ENCODE measurements at regions not wholly inside any gene's neighbourhood (a gene's known extent, or its start where the extent isn't known, plus 50 kb on each side); places are given as distances from the start of the nearest gene placed in this dataset.

DNA sequence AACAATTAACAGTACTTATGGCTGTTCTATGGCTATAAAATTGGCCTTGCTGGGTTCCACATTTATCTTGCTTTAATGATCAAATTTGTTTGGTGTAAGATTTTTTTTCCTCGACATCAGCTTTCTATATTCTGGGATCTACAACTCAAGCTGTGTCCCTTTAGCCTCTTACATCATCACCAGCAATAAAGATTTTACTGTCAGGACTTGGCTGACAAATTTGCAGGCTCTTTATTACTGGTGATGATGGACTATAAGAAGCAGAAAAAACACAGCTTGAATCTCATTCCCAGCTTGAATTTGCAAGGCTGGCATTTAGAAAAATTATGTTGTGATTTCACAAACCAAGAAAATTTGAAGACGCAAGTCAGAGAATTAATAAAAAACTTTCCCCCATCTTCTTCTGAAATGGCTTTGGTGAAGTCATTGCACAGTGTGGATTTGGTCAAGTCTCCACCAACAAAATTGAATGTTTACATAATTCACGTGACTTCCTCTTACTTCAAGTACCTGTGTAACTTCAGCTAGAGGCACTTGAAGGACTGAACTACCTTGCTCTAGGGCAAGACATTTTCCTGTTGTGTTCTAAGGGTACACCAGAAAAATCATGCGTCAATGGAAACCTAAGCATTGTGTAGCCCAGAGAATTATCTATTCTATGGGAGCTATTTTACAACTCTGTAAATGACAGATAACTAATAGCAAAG lies 175.0 kb downstream of the CBLN4 start:
- Histone ChIP-seq H3K27ac (ENCODE audit: insufficient read depth, low read length) (no peak overlapping the region), H3K4me1 (ENCODE audit: control insufficient read depth, extremely low read depth, insufficient read depth, low read length) (no peaks in the 10 kb centered on the region), H3K4me2 (ENCODE audit: extremely low read depth, insufficient read depth, low read length) (no peak overlapping the region), H3K4me3 (replicated peaks in 1 of 4; ENCODE audit: control extremely low read depth in 1 of 4, insufficient read depth in 1 of 4, low read depth in 3 of 4, low read length in 4 of 4) (no peak overlapping the region), H3K27me3 (ENCODE audit: control insufficient read depth, insufficient read depth, low read length) (no peaks in the 10 kb centered on the region), H3K36me3 (ENCODE audit: control insufficient read depth, insufficient read depth, low read length) (no peaks in the 10 kb centered on the region), H3K79me2 (ENCODE audit: control insufficient read depth, insufficient read depth, low read length) (no peaks in the 10 kb centered on the region), H3K9ac (ENCODE audit: insufficient read depth, low read length) (no peak overlapping the region), H2AFZ (ENCODE audit: low read length) (no peak overlapping the region), H3K9me3 (ENCODE audit: control insufficient read depth, insufficient read depth, low read depth, low read length) (no peaks in the 10 kb centered on the region), H4K20me1 (ENCODE audit: control insufficient read depth, extremely low read depth, insufficient read depth, low read length) (no peaks in the 10 kb centered on the region)
- TF ChIP-seq EZH2 (IDR thresholded peaks at IDR 0.05; ENCODE audit: low read length, missing control alignments), result no peak
- TF ChIP-seq, protein P1, sequence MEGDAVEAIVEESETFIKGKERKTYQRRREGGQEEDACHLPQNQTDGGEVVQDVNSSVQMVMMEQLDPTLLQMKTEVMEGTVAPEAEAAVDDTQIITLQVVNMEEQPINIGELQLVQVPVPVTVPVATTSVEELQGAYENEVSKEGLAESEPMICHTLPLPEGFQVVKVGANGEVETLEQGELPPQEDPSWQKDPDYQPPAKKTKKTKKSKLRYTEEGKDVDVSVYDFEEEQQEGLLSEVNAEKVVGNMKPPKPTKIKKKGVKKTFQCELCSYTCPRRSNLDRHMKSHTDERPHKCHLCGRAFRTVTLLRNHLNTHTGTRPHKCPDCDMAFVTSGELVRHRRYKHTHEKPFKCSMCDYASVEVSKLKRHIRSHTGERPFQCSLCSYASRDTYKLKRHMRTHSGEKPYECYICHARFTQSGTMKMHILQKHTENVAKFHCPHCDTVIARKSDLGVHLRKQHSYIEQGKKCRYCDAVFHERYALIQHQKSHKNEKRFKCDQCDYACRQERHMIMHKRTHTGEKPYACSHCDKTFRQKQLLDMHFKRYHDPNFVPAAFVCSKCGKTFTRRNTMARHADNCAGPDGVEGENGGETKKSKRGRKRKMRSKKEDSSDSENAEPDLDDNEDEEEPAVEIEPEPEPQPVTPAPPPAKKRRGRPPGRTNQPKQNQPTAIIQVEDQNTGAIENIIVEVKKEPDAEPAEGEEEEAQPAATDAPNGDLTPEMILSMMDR (conservative IDR thresholded peaks at IDR 0.05 in 1 of 2, IDR thresholded peaks at IDR 0.05 in 1 of 2; ENCODE audit: low read depth in 1 of 2, low read length in 2 of 2), result no peak
- no peak for DNase-seq (ENCODE audit: low read depth in 2 of 2)

DNA sequence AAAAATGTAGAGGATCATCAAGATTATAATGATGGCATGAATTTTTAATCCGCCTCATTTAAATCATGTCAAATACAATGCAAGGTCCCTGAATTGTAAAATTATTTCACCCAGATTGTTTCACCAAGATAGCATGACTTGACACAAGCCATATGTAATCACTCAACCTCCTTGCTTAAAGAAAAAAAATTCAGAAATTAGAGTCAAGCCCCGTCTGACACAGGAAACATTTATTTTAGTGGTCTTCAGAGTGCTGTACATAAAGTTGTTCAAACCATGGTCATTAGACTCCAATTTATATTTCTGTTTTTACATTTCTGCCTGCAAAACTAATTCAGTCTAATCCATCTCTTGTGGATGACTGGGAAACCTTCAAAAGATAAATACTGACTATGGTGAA lies 200.2 kb downstream of the CBLN4 start:
- H3K27ac ChIP-seq (ENCODE audit: insufficient read depth, low read length), result no peak overlapping the region
- H3K4me1 ChIP-seq (ENCODE audit: control insufficient read depth, extremely low read depth, insufficient read depth, low read length), result no peaks in the 10 kb centered on the region
- no peaks in the 10 kb centered on the region for H3K36me3 ChIP-seq (ENCODE audit: control insufficient read depth, insufficient read depth, low read length)
- H3K4me2 ChIP-seq (ENCODE audit: extremely low read depth, insufficient read depth, low read length), result no peak overlapping the region
- DNase-seq (ENCODE audit: low read depth in 2 of 2), result no peak
- no peak overlapping the region for H3K9ac ChIP-seq (ENCODE audit: insufficient read depth, low read length)
- H3K4me3 ChIP-seq (replicated peaks in 1 of 4; ENCODE audit: control extremely low read depth in 1 of 4, insufficient read depth in 1 of 4, low read depth in 3 of 4, low read length in 4 of 4), result no peak overlapping the region
- no peaks in the 10 kb centered on the region for H4K20me1 ChIP-seq (ENCODE audit: control insufficient read depth, extremely low read depth, insufficient read depth, low read length)
- H3K9me3 ChIP-seq (ENCODE audit: control insufficient read depth, insufficient read depth, low read depth, low read length), result no peaks in the 10 kb centered on the region
- H3K79me2 ChIP-seq (ENCODE audit: control insufficient read depth, insufficient read depth, low read length), result no peaks in the 10 kb centered on the region
- no peak overlapping the region for H2AFZ ChIP-seq (ENCODE audit: low read length)
- H3K27me3 ChIP-seq (ENCODE audit: control insufficient read depth, insufficient read depth, low read length), result no peaks in the 10 kb centered on the region
- TF ChIP-seq, protein P1 (conservative IDR thresholded peaks at IDR 0.05 in 1 of 2, IDR thresholded peaks at IDR 0.05 in 1 of 2; ENCODE audit: low read depth in 1 of 2, low read length in 2 of 2), result no peak
- TF ChIP-seq EZH2 (IDR thresholded peaks at IDR 0.05; ENCODE audit: low read length, missing control alignments), result no peak

DNA sequence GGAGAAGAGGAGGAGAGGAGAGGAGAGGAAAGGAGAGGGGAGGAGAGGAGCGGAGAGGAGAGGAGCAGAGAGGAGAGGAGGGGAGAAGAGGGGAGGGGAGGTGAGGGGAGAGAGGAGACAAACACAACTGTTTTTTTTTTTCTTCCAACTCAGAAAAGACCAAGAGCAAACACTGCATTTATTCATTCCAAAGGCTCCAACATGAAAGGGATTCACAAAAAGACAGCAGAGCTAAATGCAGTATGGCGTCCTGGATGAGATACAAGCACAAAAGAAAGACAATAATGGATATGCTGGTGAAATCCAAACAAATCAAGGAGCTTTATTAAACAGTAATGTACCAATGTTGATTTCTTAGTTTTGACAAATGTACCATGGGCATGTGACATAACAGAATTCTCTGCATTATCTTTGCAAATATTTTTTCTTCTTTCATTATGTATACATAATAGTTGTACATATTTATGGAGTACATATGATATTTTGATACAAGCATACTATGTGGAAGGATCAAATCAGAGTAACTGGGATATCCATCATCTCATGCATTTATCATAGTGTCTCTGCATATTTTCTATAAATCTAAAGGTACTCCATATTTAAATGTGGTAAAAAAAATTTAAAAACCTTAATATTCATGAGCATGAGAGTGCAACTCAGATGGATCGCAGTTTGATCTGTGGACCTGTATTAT lies 204.6 kb downstream of the CBLN4 start:
- no peaks in the 10 kb centered on the region for H3K9me3 ChIP-seq (ENCODE audit: control insufficient read depth, insufficient read depth, low read depth, low read length)
- no peak overlapping the region for H3K4me2 ChIP-seq (ENCODE audit: extremely low read depth, insufficient read depth, low read length)
- no peaks in the 10 kb centered on the region for H4K20me1 ChIP-seq (ENCODE audit: control insufficient read depth, extremely low read depth, insufficient read depth, low read length)
- H3K9ac ChIP-seq (ENCODE audit: insufficient read depth, low read length), result no peak overlapping the region
- H3K36me3 ChIP-seq (ENCODE audit: control insufficient read depth, insufficient read depth, low read length), result no peaks in the 10 kb centered on the region
- H3K27me3 ChIP-seq (ENCODE audit: control insufficient read depth, insufficient read depth, low read length), result no peaks in the 10 kb centered on the region
- H3K4me3 ChIP-seq (replicated peaks in 1 of 4; ENCODE audit: control extremely low read depth in 1 of 4, insufficient read depth in 1 of 4, low read depth in 3 of 4, low read length in 4 of 4), result no peak overlapping the region
- TF ChIP-seq EZH2 (IDR thresholded peaks at IDR 0.05; ENCODE audit: low read length, missing control alignments), result no peak
- TF ChIP-seq, protein P1 (conservative IDR thresholded peaks at IDR 0.05 in 1 of 2, IDR thresholded peaks at IDR 0.05 in 1 of 2; ENCODE audit: low read depth in 1 of 2, low read length in 2 of 2), result no peak
- no peaks in the 10 kb centered on the region for H3K79me2 ChIP-seq (ENCODE audit: control insufficient read depth, insufficient read depth, low read length)
- no peaks in the 10 kb centered on the region for H3K4me1 ChIP-seq (ENCODE audit: control insufficient read depth, extremely low read depth, insufficient read depth, low read length)
- H2AFZ ChIP-seq (ENCODE audit: low read length), result no peak overlapping the region
- DNase-seq (ENCODE audit: low read depth in 2 of 2), result no peak
- H3K27ac ChIP-seq (ENCODE audit: insufficient read depth, low read length), result no peak overlapping the region

Data from fibroblast of lung (primary cell).